AG04449 (cell line): ENCODE measurements at regions not wholly inside any gene's neighbourhood (a gene's known extent, or its start where the extent isn't known, plus 50 kb on each side); places are given as distances from the start of the nearest gene placed in this dataset.

Source experiments
- CTCF ChIA-PET: fragments of 350-600 bp; formaldehyde crosslinking; extraction: SDS; loops from one replicate; lab custom pipeline; 2021; ENCODE audit warnings: antibody characterized with exemption; lab: Yijun Ruan, JAX
- POLR2A ChIA-PET: fragments of 400-600, 350-600 bp; formaldehyde crosslinking; extraction: SDS; loops from one replicate; lab custom pipeline; 2020; ENCODE audit warnings: antibody characterized with exemption, inconsistent platforms; lab: Yijun Ruan, JAX
- DNase-seq: peaks from one replicate; pipeline ENCODE4 v3.0.0-alpha.2; 2010; ENCODE audit warnings: low read depth, low spot score
- H3K4me3 ChIP-seq: 2 replicates; pipeline ENCODE4 v1.5.1; 2011; ENCODE audit warnings: low read depth, mild to moderate bottlenecking, control low read depth, low read length
- CTCF ChIP-seq: IDR thresholded peaks from one replicate; pipeline ENCODE4 v1.5.1; 2011; ENCODE audit warnings: mild to moderate bottlenecking, moderate library complexity, low read length, control low read depth, inconsistent platforms; ENCODE audit not compliant: insufficient read depth; ENCODE audit errors: missing control alignments

GRCh38 chr18:25408293-25408692 lies 56.3 kb upstream of the ZNF521 start:
- ChIA-PET CTCF (no interaction called here), POLR2A (no interaction called here)
- no peak for DNase-seq
- TF ChIP-seq CTCF = no peak
- no peak overlapping the region for H3K4me3 ChIP-seq
